GM04504 (cell line): ENCODE measurements at regions not wholly inside any gene's neighbourhood (a gene's known extent, or its start where the extent isn't known, plus 50 kb on each side); places are given as distances from the start of the nearest gene placed in this dataset.
"Not testable (repeated sequence)": the region's sequence is repeated elsewhere in the genome, so short reads cannot be mapped to it uniquely, and the experiment has no call there.

Source experiments
- DNase-seq: peaks from one replicate; pipeline ENCODE4 v3.0.0-alpha.2; 2012; ENCODE audit warnings: low read depth

DNA sequence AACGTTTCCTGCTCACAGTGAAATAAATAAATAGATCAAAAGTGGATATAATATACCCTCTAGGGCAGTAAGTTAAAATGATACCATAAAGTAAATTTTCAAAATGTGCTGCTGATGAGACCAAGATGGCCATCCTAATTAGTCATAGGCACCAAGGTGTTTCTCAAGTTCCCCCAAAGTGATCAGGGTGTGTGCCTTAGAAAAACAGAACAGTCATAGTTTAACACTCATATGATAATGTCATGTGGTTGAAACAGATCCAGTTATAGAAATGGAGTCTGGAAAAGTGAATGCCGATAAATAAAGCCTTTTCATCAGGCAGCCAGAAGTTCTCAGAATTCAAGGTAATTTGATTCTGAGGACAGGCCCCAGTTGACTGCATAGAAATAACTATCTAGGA lies 161.5 kb upstream of the CDKN2B start:
- no peak for DNase-seq

DNA sequence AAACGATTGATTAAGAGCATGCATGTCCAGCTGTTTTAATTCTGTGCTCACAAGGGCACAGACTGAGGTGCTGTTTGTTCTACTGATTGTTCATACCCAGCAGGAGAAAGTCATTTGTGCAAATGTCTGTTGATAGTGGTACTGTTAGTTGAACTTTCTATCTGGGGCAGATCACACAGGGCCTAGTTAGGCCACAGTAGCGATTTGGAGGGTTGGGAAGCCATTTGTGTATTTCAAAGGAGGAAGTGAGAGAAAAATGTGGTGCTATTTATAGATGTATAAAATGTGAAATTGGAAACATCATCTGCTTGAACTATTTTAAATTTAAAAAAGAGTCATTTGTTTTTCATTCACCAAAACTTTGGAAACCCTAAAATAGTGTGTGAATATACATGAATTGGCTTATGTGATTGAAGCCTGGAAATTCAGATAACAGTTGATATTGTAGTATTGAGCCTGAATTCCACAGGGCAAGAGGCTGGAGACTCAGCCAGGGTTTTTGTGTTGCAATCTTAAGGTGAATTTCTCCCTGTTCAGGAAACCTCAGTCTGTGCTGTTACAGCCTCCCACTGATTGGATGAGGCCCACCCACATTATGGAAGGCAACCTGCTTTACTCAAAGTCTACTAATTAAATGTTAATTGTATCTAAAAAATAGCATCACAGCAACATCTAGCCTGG lies 162.0 kb upstream of the CDKN2B start:
- DNase-seq: no peak

DNA sequence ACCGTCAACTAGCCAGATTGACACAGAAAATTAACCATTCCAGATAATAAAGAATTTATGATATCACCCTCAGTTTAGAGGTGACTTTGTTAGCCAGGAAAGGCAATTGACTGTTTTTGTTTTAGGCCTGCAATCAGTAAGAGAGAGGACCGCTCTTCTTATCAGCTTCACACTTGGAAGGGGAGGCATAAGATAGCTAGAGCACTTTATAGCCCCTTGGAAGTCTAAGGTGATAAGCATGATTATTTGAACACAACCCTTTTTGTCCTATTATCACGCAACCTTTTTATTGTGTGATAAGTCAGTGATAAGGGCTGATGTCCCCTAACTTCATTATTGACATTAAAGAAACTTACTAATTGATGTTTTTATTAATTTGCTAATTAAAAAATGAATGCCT lies 162.6 kb upstream of the CDKN2B start:
- no peak for DNase-seq

DNA sequence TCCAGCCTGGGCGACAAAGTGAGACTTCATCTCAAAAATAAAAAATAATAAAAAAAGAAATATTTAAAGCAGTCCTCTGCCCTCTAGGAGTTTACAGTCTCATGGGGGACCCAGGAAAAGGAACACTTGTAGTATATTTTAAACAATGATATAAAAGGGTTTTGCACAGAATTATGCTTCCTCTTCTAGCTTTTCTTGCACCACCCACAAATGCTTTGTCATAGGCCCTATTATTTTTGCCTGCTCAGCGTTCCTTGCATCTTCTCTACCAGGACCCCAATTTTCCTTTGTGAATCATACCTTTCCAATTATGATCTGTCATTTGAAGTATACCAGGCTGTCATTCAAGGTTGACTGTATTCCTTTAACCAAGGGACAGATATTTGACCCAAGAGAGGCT lies 164.8 kb upstream of the CDKN2B start:
- no peak for DNase-seq

DNA sequence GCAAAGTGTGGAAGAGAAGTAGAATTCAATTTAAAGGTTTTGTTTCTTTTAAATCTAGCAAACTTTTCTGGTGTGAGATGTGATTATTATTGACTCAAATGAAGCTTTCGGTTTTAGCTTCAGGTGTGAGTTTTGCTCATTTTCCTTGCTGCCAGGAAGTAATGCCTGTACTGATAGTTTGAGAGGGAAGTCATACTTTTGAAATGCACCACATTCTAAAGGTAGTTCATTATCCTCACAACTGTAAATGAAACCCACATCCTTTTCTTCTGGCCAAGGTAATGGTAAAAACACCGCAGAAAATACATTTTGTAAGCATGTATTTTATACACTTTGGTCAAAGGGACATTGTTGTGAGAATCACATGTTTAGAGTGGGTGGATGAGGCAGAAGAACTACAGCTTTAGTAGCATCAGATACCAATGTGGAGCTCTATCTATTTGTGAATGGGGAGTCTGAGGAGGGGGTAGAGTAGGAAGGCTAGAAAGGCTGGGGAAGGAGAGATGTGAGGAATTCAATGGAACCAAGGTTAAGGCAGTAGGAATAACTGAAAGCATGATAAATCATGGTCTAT lies 167.0 kb upstream of the CDKN2B start:
- no peak for DNase-seq

DNA sequence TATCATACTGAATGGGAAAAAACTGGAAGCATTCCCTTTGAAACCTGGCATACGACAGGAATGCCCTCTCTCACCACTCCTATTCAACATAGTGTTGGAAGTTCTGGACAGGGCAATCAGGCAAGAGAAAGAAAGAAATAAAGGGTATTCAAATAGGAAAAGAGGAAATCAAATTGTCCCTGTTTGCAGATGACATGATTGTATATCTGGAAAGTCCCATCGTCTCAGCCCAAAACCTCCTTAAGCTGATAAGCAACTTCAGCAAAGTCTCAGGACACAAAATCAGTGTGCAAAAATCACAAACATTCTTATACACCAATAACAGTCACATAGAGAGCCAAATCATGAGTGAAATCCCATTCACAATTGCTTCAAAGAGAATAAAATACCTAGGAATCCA lies 171.9 kb upstream of the CDKN2B start:
- not testable (repeated sequence) for DNase-seq

DNA sequence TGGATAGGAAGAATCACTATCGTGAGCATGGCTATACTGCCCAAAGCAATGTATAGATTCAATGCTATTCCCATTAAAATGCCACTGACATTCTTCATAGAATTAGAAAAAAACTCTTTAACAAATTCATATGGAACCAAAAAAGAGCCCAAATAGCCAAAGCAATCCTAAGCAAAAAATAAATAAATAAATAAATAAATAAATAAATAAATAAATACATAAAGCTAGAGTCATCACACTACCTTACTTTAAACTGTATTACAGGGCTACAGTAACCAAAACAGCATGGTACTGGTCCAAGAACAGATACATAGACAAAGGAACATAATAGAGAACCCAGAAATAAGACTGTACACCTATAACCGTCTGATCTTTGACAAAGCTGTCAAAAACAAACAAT lies 180.4 kb upstream of the CDKN2B start:
- no peak for DNase-seq

DNA sequence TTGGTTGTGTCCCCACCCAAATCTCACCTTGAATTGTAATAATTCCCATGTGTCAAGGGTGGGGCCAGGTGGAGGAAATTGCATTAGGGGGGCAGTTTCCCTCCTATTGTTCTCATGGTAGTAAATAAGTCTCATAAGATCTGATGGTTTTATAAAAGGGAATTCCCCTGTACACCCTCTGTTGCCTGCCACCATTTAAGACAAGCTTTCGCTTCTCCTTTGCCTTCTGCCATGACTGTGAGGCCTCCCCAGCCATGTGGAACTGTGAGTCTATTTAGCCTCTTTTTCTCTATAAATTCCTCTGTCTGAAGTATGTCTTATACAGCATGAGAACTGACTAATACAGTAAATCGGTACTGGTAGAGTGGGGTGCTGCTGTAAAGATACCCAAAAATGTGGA lies 187.9 kb upstream of the CDKN2B start:
- DNase-seq: not testable (repeated sequence)

DNA sequence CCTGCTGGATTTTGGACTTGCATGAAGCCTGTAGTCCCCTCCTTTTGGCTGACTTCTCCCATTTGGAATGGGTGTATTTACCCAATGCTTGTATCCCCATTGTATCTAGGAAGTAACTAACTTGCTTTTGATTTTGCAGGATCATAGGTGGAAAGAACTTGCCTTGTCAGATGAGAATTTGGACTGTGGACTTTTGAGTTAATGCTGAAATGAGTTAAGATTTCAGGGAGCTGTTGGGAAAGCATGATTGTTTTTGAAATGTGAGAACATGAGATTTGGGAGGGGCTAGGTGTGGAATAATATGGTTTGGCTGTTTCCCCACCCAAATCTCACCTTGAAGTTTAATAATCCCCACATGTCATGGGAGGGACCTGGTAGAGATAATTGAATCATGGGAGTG lies 189.6 kb upstream of the CDKN2B start:
- no peak for DNase-seq

DNA sequence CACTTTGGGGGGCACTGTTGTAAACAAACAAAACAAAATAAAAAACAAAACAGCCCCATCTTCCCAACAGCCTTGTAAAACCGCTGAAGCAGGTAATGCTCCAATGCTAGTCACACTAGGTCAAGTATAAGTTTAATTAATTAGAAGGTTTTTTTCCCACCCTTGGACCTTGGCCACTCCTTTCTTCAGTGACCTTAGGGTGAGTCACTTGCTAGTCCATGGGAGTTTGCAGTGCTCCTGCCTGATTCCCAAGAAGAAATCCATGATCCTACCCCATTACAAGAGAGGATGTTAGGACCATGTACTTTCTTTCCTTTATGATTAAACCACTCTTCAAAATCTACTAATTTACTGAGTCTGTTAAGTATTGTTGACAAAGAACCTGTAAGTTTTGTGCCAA lies 192.2 kb upstream of the CDKN2B start:
- no peak for DNase-seq

DNA sequence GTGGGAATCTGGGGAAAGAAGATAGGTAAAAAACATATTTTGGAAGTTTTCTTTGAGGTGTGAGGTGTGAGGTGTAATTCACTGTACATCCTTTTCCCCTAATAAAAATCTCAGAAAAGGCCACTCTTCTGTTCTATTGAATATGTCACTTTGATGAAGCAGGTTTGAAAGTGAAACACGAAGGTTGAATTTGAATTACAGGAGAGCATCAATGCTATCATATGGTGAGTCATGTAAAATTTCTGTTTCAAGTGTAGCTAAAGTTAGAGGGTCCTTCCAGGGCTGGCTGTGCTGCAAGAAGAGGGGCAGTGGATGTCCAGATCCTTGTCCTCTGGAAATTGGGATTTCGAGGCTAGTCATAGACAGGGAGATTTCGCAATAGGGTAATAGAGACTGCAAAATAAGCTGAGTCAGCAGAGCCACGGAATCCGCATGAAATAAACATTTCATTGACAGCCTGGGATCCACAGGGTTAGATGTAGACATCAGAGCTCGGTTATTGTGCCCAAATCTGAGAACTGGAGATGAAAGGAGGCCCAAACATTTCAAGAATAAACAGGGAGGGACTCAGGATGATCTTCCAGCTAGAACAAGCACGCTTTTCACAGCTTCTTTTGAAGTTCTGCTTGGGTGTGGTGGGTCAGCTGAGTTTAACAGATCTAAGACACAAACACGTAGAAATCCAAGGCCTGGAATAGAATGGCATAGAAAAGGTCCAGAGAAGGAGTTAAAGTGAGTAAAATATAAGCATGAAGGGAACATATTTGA lies 194.4 kb upstream of the CDKN2B start:
- DNase-seq: no peak

DNA sequence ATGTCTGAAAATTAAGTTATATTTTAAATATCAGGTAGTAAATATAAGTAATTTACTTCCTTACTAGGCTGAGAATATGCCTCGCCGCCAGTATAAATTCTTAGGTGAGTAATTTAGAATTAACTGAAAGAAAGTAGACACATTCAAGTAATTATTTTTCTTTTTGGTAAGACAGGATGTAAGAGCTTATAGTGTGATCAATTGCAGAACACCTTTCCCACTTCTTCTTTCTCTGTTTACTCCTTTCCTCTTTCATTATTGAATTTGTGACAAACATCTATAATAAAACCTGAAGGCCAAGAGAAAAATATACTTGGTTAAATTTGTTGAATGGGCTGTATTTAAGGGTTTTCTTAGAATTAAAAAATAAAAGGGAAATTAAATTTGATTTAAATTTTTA lies 195.1 kb upstream of the CDKN2B start:
- DNase-seq: no peak

DNA sequence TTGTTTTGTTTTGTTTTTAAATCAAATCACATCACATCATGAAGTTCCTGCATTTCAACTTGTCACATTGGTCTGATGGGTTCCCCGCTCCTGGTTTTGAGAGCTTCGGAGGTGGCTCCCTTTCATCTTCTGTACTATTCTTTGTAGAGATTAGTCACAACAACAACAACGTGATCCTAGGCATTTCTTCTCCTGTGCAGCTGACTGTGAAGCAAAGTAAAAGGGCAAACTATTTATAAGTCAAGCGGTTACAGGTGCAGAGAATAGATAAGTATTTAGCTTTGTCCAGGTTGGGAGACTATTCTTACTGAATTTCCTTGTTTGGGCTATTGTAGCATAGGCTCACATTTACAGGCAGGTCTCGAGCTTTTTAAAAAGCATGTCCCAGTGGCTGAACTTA lies 197.7 kb upstream of the CDKN2B start:
- no peak for DNase-seq

DNA sequence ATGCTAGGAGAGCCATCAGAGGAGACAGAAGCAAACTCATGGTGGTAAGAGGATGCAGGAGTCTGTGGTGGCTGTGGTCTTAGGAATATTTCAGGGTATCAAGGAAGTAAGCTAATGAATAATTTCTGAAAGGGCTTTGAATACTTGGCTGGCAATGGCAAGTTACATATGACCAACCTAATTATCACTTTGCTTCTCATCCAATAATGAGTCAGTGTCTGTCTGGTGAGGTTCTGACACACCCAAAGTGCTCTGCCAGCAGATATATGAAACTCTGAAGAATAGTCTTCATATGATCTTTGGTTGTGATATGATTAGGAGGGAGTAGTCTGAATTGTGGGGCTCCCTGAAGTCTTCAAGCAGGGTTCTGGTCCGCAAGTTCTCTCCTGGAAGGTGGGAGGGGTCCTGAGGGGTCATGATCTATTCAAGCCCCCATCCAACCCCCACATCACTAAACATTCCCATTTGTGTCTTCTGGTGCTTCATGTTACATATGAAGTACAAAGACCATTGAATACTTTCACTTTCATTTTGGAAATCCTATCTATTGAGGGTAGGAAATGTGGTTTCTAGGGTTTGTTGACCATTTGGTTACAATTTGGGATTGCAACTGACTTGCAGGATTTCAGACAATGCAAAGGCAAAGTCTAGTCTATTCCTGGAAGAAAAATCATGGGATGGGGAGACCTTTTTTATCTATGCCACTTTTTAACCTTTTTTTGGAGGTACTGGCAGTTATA lies 199.9 kb upstream of the CDKN2B start:
- no peak for DNase-seq

DNA sequence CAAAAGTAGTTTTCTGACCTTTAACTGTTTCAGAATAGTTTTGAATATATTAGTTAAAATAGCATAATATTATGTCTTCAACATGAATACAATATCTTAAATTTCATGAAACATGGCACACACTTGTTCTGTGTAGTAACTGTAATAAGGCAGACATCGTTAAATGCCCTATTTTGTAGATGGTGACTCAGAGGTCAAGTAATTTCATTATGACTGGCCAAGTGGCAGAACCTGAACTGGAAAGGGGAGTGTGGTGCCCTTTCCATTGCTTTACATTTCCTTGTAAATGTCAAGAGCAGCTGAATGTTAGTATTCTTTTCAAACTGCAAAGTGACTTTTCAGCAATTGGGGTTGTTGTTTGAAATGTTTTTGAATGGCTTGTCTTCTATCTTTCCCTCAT lies 201.2 kb upstream of the CDKN2B start:
- DNase-seq: no peak

DNA sequence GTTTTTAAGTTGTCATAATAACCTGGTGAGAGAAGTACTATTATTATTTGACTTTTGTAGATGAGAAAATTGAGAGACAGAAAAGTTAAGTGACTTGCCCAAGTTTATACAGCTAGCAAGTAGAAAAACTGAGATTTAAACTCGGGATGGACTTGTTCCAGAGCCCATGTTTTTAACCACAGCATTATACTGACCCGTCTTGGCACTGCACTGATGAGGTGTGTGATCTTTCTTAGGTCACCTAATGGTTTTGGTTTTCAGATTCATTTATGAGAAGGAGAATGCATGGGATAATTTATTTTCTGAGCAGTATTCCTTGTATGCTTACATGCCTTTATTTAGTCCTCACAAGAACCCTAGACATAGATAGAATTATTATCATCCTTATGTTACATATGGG lies 201.8 kb upstream of the CDKN2B start:
- DNase-seq: no peak

DNA sequence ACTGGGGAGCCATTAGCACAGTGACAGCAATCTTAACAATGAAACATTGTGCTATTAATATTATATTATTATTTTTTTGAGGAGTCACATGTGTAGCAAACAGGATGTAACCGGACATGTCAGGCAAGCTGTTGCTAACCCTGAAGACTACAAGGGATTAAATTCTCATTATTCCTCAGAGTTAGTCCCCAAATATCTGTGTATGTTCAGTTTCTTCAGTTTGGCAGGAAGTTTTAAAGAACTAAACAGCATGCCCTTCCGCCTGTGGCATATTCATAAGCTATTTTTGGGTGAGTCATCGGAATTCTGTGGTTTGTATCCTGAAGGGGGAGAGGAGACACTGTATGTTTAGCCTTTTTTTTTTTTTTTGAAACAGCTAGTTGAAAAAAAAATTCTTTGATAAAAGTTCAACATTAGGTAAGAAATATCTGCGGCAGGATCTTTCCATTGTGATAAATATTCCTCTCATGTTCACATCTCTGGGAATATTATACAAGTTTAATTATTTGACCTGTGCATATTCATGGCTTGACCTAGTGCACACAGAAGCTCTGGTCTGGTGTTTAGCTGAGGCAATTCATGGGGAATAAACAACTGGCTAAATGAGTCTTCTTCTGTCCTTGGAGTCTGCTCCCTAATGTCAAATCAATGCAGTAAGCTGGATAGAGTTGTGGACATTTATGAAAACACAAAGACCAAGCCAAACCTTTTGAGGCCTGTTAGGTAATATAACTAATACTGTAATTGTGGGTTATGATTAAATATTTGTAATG lies 202.7 kb upstream of the CDKN2B start:
- DNase-seq: peak; percentile 81

DNA sequence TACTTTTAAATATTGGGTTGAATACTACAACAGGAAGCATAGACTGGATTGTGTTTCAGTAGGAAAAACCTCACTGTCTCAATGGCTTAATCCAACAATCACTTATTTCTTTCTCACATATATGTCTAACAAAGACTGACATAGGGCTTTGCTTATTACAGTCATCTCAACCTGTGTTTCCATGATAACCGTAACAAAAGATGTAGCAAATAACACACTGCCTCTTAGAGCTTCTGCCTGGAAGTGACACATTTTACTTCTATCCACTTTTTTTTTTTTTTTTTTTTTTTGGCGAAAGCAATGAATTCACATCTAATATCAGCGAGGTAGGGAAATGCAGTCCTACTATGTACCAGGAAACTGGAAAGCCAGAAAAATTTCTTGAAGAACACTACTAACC lies 204.9 kb upstream of the CDKN2B start:
- DNase-seq: no peak

DNA sequence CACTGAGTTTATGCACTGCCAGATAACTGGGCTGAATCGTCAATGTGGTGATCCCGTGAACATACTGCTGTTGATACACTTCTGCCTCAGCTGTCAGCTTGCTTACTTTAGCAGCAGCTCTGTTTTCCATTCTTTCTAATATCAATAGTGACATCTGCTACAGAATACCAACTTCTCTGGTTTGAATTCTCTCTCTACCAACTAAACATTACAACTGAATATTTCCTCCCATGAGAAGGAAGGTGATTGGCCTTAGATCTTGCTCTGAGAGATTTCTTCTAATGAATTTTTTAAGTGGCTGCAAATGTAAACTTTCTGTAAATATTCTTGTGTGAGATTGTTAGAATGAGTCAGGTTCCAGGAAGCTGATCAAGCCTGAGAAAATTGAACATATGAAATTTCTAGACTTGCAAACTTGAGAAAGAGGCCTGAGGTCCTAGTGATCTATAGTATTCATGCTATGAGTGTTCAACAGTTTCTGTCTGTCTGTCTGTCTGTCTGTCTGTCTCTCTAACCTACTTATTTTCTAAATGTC lies 205.5 kb upstream of the CDKN2B start:
- no peak for DNase-seq

DNA sequence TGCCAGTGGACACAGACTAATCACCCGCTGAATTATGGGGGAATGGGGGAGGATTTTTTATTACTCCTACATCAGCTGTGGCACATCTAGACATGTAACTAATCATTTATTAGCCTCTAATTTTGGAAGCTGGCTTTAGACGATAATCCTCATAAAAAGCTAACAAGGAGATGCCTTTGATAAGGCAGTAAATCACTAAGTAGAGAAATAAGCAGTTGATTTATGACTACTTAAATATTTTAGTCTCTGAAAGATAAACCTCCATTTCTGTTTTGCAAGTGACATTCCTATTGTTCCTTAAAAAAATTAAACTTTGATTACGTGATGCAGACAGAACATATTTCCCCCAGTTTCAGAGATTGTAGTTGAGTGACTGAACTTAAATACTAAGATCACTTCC lies 206.4 kb upstream of the CDKN2B start:
- no peak for DNase-seq

DNA sequence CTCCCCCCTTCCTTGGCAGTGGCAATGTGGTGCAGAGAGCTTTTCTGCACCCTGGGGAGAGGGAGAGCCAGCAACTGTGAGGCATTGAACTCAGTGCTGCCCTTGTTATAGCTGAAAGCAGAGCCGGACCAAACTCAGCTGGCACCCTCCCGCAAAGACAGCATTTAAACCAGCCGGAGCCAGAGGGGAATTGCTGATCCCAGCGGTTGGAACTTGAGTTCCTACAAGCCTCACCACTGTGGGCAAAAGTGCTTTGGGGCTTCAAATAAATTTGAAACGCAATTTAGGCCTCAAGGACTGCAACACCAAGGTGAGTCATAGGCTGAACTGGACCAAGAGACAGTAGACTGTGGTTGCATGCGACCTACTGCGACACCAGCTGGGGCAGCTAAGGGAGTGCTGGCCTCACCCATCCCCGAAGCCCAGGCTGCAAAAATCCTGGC lies 207.6 kb upstream of the CDKN2B start:
- DNase-seq: peak; percentile 55

DNA sequence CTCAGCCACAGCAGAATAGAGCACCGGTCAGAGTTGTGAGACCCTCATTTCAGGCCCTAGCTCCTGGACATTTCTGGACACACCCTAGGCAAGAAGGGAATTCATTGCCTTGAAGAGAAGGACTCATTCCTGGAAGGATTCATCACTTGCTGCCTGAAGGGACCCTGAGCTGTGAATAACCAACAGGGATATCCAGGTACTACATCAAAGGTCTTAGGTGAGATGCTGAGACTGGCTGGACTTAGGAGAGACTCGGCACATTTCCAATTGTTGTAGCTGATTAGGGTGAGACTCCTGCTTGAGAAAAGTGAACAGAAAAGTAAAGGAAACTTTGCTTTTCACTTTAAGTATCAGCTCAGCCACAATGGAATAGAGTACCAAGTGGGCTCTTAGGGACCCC lies 208.1 kb upstream of the CDKN2B start:
- no peak for DNase-seq
